GM12874 (cell line): ENCODE measurements at regions not wholly inside any gene's neighbourhood (a gene's known extent, or its start where the extent isn't known, plus 50 kb on each side); places are given as distances from the start of the nearest gene placed in this dataset.

ENCODE experiments used
- TF ChIP-seq, protein P1 (sequence below): IDR thresholded peaks from 2 replicates; pipeline ENCODE4 v1.5.1; 2011; ENCODE audit warnings: low read depth, mild to moderate bottlenecking, control low read depth, low read length, moderate library complexity; ENCODE audit not compliant: insufficient read depth

DNA sequence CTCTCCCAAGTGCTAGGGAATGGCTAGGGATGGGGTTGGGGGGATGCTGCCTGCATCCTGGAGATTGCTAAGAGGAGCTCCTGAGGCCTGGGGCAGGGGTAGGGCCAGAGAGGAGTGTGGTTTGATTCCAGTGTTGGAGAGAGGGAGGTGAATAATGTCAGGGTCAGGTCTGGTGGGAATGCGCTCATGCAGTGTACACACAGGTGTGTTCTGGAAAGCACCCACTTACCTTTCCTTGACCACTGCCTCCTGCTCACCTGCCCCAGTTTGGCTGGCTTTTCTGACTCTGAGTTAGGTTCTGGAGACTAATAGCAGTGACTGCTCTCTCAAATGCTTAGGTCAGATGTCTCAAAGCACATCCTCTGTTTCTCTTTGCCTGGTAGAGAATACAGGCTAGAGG lies 135.4 kb upstream of the BMPER start:
- TF ChIP-seq, protein P1, sequence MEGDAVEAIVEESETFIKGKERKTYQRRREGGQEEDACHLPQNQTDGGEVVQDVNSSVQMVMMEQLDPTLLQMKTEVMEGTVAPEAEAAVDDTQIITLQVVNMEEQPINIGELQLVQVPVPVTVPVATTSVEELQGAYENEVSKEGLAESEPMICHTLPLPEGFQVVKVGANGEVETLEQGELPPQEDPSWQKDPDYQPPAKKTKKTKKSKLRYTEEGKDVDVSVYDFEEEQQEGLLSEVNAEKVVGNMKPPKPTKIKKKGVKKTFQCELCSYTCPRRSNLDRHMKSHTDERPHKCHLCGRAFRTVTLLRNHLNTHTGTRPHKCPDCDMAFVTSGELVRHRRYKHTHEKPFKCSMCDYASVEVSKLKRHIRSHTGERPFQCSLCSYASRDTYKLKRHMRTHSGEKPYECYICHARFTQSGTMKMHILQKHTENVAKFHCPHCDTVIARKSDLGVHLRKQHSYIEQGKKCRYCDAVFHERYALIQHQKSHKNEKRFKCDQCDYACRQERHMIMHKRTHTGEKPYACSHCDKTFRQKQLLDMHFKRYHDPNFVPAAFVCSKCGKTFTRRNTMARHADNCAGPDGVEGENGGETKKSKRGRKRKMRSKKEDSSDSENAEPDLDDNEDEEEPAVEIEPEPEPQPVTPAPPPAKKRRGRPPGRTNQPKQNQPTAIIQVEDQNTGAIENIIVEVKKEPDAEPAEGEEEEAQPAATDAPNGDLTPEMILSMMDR: no peak

DNA sequence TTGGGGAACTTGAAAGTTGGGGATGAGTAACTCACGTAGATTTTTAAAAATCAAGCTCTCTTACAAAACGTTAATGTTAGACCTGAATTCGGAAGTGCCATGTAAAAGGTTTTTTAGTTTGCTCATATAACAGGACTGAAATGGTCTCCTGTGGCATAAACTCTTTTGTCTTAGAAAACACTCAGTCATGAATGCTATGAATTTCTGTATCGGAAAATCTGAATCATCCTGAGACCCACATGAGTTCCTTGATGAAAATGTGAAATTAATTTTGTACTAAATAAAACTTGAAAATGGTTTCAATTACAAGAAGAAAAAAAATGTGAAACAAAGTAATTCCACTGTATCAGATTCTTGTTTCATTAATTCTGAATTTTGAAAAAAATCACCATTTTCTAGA lies 134.8 kb upstream of the BMPER start:
- TF ChIP-seq, protein P1: no peak

DNA sequence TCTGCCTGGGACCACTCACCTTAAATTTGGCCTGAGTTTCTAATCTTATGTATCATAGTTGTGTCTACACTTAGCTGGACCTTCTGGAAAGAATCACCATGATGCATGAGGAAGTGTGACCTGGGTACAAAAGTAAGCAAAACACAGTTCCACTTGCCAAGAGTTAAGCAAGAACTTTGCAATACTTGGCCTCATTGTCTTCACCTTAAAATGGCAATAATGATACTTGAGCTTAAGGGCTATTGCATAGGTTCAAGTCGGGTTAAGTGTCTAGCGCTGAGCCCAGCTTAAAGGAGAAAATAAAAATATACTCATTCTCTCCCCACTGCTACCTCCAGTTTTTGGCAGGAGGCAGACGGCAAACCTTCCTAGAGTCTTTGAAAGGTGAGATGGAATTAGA lies 133.9 kb upstream of the BMPER start:
- TF ChIP-seq, protein P1: no peak

DNA sequence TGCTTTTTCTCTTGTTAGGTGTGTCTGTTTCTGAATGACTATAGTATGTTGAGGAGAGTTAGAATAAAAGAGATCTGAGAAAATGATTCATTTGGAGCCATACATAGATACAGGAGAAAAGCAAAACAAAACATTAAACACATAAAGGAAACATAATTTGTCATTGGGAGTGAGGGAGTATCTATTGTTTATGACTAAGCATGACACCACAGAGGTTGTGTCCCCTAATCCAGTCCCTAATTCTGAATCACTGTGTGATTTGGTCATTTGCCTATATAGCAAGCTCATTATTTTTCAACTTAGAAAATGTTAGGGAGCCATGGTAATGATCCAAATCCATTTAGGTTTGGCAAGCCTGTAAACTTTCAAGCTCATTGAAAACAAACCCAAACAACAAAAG lies 132.3 kb upstream of the BMPER start:
- TF ChIP-seq, protein P1: no peak

DNA sequence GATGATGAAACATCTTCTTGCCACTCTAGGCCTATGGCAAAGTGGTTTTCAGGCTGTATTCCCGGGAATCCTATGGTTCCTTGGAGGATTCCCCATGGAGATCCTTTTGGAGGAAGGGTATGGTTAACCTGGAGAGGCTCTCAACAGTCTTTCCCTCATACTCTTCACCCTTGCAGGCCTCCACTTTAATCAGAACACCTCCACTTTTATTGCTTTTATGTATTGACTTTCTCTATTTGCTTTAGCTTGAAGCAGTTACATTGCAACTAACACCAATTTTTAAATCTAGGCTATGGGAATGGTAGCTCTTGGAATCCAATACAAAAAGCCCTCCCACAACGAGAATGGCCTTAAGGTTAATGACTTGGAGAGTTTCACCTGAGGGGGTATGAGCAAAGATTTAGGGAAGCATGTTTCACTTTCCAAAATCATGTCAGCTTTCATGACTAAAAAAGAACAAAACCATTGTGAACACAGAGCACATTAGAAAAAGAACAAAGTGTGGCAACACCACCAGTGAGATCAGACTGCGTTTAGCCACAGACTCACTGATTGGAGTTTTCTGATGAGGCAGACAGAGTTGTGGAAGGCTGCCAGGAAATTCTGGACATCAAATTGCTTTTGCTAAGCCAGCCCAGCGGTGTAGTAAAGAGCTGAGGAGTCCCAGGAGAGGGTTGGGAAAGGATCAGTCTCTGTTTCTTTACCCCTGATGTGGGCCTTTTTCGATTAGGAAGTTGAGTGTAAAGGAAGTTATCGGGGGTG lies 130.4 kb upstream of the BMPER start:
- TF ChIP-seq, protein P1: no peak

DNA sequence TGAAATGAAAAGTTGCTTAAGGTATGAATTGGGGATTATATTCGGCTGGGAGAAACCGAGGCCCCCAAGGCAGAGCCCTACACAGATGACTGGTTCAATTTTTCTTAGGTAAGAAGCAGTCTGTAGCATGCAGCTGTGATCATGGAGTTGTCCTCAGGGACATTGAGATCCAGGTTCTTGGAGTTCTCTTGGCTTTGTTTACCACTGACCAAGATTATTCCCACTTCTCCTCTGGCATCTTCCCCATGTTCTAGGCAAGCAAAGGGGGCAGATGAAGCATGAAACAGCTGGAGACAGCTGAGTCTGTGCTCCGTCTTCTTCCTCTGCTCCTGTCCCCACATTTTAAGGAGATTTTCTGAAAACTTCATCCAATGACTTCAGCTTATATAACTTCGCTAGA lies 129.5 kb upstream of the BMPER start:
- TF ChIP-seq, protein P1: no peak

DNA sequence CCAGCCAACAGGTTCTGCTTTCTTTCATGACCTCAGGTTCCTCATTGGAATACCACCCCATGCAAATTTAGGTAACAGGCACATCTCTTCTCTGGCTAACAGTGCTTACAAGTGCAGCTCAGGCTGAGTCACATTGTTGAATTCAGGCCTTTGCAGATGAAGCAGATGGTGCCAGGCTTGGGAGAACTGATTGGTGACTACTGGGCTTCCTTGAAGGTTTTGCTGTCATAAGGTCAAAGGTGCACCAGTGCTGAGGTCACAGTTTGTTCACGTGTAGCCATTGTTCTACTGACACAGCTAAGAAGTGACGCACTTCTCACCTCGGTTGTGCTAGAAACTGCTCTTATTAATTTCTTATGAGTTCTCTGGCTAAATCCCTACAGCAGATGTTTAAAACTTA lies 128.6 kb upstream of the BMPER start:
- TF ChIP-seq, protein P1: no peak
